ENCODE measurements at regions not wholly inside any gene's neighbourhood (a gene's known extent, or its start where the extent isn't known, plus 50 kb on each side); places are given as distances from the start of the nearest gene placed in this dataset.

DNA sequence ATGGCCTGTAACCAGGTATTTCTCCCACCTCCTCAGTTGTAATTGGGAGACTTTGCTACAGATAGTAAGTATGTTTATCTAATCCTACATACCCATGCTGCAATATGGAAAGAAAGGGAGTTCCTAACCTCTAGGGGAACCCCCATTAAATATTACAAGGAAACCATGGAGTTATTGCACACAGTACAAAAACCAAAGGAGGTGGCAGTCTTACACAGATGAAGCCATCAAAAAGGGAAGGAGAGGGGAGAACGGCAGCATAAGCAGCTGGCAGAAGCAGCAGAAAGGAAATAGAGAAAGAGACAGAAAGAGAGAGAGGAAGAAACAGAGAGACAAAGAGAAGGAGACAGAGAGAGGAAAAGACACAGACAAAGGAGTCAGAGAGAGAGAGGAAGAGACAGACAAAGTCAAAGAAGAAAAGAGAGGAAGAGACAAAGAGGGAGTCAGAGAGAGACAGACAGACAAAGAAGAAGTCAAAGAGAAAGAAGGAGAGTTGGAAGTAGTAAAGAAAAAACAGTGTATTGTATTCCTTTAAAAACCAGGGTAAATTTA lies 142.9 kb downstream of the FASLG start:
- DNase-seq (ENCODE audit: low read depth): no peak

DNA sequence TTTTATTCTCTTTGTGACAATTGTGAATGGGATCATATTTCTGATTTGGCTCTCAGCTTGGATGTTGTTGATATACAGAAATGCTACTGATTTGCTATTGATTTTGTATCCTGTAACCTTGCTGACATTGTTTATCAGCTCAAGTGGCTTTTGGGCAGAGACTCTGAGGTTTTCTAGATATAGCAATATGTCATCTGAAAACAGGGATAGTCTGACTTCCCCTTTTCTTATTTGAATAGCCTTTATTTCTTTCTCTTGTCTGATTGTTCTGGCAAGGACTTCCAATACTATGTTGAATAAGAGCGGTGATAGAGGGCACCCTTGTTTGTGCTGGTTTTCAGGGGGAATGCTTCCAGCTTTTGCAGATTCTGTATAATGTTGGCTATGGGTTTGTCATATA lies 150.8 kb downstream of the FASLG start:
- DNase-seq (ENCODE audit: low read depth): no peak

DNA sequence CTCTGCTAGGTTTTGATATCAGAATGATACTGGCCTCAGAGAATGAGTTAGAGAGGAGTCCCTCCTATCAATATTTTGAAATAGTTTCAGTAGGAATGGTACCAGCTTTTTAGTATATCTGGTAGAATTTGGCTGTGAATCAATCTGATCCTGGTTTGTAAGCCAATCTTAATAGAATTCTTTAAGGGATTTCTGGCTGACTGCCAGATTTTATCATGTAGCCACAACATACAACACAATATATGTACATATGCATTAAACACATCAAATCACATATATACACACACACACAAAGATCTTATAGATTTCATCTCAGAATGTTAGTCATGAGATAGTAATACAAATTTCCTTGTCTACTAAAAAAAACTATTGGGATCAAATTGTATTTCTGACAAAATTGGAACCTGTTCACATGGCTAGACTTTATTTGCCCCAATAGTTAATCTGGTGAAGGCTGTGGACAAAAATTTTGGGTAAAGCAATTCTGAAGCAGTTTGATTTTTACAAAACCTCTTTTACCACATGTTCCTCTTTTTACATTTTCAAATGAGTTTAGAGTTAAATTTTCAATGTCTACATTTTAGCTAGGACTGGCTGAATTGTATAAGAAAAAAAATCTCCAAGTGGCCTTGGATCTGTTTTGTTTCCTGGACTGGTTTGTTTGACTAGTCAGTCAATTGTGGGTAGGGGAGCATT lies 151.7 kb downstream of the FASLG start:
- no peak for DNase-seq (ENCODE audit: low read depth)

DNA sequence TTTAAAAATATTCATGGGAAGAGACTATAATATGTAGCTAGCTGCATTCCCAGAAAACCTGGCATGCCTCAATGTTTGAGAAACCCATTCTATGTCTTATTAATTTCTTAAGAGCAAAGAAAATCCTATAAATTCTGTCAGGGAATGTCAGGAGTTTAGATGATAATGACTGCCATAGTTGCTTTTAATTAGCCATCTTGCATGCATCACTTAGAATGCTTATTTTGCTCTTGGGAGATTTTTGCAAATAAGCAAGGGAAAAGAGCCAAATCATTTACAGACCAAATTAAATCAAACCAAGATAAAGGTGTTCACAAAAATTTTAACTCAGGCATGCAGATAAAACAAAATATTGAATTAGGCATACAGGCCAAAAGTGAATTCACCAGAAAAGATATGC lies 152.8 kb downstream of the FASLG start:
- no peak for DNase-seq (ENCODE audit: low read depth)

DNA sequence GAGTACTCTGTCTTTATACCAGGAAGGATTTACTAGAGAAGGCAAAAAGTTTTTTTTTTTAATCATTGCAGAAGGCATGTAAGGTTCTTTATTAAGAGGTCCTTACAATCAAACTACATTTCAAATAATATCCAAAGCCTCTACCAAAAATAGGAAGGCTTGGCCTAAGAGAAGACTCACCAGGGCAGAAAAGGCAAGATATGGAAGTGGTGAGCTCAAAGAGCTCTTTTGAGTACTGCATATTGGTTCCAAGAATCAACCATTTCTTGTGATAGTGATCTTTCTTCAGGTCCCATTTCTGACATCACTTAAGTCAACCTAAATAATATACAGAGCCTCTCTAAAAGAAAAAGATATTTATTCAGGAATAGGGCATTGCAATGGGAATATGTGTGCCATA lies 153.2 kb downstream of the FASLG start:
- DNase-seq (ENCODE audit: low read depth): no peak

DNA sequence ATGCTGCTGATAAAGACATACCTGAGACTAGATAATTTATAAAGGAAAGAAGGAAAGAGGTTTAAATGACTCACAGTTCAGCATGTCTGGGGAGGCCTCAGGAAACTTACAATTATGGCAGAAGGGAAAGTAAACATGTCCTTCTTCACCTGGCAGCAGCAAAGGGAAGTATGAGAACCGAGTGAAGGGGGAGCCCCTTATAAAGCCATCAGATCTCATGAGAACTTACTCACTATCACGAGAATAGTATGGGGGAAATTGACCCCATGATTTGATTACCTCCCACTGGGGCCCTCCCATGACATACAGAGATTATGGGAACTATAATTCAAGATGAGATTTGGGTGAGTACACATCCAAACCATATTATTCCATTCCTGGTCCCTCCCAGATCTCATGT lies 154.4 kb downstream of the FASLG start:
- DNase-seq (ENCODE audit: low read depth): no peak

DNA sequence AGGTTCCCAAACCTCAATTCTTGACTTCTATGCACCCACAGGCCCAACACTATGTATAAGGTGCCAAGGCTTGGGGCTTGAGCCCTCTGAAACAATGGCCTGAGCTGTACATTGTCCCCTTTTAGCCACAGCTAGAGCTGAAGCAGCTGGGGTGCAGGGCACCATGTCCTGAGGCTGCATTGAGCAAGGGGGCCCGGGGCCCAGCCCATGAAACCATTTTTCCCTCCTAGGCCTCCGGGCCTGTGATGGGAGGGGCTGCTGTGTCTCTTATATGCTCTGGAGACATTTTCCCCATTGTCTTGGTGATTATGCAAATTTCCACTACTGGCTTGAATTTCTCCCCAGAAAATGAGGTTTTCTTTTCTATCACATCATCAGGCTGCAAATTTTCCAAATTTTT lies 155.5 kb downstream of the FASLG start:
- no peak for DNase-seq (ENCODE audit: low read depth)

DNA sequence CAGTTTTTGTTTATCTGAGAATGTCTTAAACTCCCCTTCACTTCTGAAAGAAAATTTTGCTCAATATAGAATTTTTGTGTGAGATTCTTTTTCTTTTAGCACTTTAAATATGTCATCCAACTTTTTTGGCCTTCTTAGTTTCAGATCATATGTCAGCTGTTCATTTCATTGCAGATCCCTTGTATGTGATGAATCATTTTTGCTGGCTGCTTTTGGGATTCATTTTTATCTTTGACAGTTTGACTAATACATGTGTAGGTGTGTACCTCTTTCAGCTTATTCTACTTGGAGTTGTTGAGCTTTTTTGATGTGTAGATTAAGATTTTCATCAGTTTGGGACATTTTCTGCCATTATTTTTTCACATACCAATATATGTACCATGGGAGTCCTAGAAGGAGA lies 156.8 kb downstream of the FASLG start:
- no peak for DNase-seq (ENCODE audit: low read depth)

DNA sequence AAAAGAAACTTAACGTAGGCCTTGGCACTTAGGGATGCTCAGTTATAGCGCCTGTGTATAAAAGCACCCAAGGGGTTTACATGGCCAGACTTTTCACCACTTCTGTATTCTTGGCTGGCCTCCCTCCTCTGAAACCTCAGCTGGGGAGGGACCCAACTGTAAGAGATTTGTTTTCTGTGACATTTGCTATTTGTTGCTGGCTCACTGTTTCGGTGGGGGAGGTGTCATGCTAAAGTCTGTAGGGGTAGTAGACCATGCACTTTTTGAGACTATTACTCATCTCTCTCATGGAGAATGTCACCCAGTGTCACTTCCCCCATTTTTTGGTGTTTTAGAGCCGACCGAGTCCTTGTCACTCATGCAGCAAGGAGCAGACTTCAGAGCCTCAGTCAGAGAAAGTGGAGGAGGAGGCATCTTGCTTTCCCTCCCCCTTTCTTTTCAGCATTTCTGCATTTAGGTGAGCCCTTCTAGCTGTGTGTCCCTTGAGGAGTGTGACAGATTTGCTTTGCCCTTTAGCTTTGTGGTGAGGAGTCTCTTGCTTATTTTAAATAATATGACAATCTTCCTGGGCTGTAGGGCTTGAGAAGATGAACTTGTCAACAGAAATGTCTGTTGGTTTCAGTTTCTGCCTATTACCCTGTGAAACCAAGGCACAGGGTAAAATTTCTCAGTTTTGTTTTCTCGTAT lies 160.1 kb downstream of the FASLG start:
- DNase-seq (ENCODE audit: low read depth): no peak

DNA sequence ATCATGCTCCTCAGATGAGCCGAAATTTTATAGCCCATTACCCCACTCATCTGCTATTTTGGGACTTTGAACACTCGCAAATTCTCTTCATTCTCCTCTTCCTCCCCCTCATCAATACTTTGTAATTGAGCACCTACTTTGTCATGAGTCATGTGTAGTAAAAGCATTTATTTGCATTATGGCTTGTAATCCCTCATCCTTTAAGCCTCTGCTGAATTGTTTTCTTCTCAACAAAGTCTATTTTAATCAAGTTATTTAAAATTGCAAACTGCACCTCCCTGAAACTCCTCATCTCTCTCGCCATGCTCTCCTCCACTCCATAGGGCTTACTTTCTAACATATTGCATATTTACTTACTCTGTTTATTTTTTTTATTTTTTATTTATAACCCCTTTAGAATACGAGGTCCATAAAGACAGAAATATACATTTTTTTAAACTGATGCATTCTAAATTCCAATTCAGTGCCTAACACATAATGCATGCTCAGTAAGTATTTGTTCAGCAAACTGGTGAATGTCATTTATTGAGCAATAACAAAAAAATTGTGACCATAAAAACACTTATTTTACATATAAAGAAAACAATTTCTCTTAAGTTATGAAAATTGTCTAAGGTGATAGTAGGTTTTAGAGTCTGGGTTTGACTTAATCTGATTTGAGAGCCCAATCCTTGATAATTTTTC lies 161.7 kb downstream of the FASLG start:
- DNase-seq (ENCODE audit: low read depth): no peak

DNA sequence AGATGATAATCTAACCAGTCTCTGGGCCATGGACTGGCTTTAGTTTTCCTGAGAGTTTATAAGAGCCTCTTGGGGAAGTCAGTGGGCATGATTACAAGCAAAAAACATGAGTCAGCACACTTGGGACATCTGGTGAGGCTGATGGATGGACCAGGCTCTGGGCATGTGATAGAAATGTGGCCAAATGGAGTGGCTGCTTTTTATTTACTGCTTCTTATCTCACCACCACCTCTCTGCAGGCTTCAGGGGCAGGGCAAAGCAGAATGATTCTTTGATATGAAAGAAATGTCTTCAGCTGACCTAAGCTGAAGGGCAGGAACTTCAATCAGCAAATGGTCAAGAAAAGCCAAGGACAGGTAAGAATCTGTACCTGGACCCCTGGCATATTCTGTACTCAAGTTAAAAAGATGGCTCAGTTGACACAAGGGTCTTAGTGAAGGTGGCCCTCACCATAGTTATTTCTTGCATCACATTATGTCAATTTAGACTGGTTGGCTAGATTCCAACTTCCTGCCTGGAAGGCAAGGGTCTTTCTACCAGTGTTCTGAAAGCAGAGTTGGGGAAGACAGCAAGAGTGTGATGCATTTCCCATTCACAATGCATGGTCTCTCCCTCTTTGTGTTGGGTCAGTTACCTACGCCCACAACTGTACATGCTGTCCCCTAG lies 162.8 kb downstream of the FASLG start:
- DNase-seq (ENCODE audit: low read depth): no peak

DNA sequence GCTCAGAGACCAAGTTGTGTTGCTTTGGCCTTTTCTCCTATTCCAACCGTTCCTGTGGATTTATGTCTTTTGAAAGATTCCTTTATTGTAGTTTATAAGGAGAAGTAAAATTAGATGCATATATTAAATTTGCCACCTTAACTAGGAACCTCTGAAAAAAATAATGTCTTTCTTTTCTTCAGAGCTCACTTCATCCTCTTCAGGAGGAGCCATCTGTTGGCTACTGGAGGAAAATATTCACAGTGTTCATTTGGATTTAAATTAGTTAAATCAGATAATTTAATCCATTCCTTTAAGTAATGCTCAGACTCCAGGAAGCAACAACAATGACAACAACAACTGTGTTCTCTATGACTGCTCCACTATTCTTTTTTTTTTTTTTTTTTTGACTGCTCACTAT lies 164.0 kb downstream of the FASLG start:
- no peak for DNase-seq (ENCODE audit: low read depth)

DNA sequence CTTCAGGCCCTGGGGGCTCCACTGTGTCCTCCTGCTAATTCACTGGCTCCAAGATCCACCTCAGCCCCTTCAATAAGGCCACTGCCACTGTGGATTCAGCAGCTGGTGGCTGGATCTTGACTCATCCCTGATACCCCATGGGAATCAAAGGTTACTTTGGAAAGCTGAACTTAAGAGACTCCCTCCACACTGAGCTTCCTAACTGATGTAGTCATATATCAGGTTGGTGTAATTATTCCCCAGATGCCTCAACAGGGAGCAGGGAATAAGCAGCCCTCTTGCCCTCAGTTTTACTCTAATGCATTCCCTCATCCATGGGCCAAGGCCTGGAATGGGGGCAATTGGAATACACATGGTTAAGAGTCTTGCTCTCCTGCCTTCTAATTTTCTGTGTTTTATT lies 164.6 kb downstream of the FASLG start:
- DNase-seq (ENCODE audit: low read depth): no peak

DNA sequence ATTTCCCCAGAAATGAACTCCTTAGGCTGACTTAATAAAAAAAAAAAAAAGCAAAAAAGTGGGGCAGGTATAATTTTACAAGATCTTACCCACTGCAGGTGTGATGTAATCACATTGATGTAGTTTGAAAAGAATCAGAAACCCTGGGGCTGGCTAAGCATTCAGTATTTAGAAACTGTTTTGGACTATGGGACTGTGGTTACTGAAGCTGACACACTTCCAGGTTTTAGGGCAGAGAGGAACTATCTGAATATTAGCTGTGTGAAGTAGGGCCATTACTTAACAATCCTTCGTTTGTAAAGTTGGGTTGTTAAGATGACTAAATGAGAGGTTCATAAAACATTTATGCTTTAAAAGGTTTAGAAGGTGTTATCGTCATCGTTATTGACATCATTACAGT lies 165.3 kb downstream of the FASLG start:
- DNase-seq (ENCODE audit: low read depth): no peak

DNA sequence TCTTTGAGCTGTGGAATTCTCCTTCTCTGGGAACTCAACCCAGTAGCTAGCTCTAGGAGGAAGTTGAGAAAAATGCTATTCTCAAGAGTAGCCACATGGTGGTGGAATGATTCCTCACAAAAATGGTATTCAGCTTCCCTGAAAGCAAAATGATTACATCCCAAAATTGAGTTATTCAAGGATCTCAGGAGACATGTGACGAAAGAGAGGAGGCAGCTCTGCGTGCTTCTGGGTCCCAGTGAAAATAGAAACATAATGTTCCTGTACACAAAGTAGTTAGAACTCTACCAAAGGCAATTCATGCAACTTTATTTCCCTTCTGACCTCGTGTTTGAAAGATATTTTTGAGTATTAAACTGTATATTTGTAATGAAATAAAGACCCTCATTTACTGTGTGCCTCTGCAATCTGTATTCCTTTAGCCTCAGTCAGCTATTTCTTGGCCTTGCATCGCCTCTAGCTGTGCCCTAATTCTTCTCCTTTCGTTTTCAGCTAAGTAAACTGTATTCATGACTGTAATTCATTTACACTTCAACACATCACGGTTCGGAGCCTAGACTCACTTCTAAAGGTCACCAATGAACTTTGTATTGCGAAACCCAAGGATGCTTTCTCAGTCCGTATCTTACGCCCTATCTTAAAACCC lies 167.3 kb downstream of the FASLG start:
- no peak for DNase-seq (ENCODE audit: low read depth)

DNA sequence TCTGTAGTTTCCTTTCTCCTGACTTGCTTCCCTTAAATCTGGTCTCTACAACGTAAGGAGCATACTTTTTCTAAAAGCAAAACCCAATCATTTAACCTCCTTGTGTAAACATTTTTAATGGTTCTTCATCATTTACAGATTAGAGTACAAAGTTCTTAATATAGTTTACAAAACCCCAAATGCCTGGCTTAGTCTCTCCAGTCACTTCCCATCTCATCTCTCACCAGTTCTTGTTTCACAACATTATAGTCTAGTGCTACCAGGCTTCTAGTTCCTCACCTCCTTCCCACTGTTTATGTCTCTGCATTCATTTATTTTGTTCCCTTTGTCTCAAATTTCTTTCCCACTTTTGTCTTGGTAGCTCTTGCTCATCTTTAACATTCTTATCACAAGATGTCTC lies 168.4 kb downstream of the FASLG start:
- no peak for DNase-seq (ENCODE audit: low read depth)

DNA sequence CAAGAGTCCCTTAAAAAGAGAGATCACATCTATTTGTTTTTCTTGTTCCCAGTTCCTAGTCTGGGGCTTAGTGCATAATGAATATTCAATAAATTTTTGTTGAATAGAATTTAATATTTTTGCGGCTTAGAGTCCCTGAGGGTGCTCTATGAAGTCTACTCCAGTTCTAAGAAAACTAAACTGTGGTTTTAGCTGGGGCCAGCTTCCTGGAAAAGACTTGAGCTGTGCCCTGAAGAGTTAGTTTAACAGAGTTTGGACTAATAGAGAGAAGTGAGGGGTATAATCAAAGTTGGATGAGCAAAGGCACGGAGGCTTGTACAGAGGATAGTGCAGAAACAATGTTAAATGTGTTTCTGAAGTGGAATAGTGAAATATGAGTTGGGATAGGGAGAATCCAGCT lies 168.9 kb downstream of the FASLG start:
- no peak for DNase-seq (ENCODE audit: low read depth)

DNA sequence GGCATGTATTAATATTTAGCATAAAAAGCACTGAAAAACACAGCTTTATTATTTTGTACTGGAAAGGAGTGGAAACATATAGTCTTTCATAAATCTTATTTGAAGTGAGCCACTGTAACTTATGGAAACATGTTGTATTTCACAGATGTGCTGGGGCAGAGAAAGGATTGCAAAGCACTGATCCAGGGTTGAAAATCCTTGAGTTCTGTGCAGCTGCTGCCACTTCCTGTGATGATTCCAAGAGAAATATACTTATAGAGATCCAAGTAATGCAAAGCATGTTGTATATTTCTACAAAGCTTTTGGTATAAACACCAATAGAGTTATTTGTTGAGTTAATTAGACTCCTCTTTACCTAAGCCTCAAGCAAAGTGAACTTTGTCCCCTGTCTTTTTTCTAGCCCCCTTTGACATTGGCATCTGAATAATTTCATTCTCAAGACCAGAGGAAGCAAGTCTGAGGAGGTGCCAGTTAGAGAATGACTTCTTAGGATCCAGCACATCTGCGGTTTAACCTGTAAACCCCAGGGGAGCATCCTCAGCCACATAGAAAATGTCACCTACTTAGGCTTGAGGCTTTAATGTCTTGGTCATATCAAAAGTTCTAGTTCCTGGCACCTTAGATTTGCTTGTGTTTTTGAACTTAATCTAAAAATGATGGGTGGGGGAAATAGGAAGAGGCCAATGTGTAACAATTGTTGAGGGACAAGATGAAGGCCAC lies 173.3 kb downstream of the FASLG start:
- no peak for DNase-seq (ENCODE audit: low read depth)

DNA sequence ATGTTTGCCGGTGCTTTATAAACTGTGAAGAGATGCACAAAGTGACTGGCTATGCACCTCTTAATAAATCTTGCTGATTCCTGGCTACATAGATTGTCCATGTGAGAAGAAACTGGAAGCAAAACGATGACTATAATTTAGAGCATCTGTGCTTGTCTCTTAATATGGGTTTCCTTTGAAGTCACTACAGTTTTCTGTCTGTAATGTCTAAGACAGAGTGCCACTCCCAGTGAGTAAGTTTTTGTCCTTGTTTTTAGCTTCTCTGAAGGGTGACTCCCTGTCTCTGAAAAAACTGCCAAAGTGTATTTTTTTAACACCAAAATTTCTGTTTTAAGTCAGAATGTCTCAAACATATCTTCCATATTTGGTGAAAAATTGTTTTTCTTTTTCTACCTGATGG lies 175.1 kb downstream of the FASLG start:
- DNase-seq (ENCODE audit: low read depth): no peak

DNA sequence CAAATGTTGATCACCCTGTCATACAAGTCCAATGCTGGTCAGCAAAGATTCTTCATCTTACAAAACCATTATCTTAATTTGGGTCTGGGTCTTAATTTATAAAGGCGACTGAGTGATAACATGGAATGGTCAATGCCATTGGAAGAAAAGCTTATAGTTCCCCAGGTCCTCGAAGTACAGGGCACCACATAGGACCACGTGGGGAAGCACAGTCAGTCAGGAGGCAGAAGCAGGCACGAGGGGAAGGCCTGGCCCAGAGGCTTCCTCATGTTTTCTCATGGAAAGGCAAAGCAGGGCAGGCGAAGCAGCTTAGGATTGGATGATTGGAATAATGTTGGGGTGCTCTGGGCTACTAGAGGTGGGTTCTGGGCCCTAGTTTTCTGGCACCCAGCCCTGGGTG lies 175.7 kb downstream of the FASLG start:
- no peak for DNase-seq (ENCODE audit: low read depth)

DNA sequence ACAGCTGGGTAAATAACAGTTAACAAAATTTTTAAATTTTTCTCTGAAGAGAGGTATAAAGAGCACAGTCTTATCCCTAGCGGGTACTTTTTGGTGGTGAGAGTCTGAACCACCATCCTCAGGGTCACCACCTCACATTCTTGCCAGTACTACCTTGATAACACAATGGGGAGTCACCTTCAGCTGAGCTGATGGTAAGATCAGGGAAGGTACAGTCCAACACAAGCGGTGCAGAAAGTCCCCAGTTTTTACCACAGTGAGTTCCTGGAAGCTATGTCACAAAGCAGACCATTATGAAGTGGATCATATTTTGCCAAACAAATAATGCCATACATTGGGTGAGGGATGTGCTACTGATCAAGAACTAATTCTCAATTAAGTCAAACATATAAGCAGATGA lies 176.9 kb downstream of the FASLG start:
- no peak for DNase-seq (ENCODE audit: low read depth)
